ENCODE measurements at regions not wholly inside any gene's neighbourhood (a gene's known extent, or its start where the extent isn't known, plus 50 kb on each side); places are given as distances from the start of the nearest gene placed in this dataset.

GRCh38 chr10:108791794-108792474 lies 1131.4 kb downstream of the XPNPEP1 start:
- TF ChIP-seq NFIC (IDR thresholded peaks at IDR 0.05) (no peak), USF1 (IDR thresholded peaks at IDR 0.05) (no peak), CEBPB (IDR thresholded peaks at IDR 0.05) (no peak), MAX (IDR thresholded peaks at IDR 0.05) (no peak), CREB1 (IDR thresholded peaks at IDR 0.05; ENCODE audit: low read depth) (no peak), EGR1 (IDR thresholded peaks at IDR 0.05) (no peak)

DNA sequence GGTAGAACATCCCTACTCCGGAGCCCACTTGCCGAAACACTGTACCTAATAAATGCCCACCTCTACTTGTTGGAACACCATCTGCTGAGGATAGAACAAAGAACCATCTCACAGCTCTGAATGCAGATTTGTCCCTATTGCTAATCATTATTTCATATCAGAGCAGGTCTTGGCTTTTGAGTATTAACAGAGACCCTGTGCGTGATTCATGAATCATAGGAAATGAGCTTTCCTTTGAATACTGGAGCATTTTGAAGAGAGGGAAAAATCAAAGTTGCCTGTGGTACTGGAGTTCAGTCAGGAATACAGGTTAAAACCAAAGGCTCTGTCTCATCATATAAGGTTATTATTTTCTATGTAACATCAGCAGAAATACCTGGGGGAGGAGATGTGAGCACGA lies 1132.3 kb downstream of the XPNPEP1 start:
- no peak for TF ChIP-seq FOXM1 (IDR thresholded peaks at IDR 0.05; ENCODE audit: borderline replicate concordance, low read depth)
- no peak for TF ChIP-seq ZBTB7A (IDR thresholded peaks at IDR 0.05; ENCODE audit: low read depth)
- no peak for TF ChIP-seq REST (IDR thresholded peaks at IDR 0.05; ENCODE audit: low read depth)
- TF ChIP-seq RAD21 (IDR thresholded peaks at IDR 0.05; ENCODE audit: low read depth), result no peak
- no peak for TF ChIP-seq CREB1 (IDR thresholded peaks at IDR 0.05; ENCODE audit: low read depth)

DNA sequence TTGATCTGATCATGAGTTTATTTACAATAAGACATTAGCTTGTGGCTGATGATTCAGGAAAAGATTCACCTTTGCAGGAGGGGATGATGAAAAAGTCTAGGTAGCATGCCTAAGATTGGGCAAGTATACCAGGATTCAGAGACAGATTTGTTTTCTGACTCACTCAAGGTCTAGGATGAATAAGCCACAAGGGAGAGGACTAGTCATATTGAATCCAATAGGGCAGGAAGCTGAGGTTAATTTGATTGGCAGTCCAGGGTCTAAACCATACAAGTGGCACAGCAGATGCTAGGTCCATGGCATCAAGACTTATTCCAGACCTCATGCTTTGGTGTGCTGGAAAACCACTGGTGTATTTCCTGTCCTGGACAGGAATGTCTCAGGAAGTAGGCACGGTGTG lies 1133.4 kb downstream of the XPNPEP1 start:
- no peak for TF ChIP-seq EGR1 (IDR thresholded peaks at IDR 0.05)
- TF ChIP-seq CREB1 (IDR thresholded peaks at IDR 0.05; ENCODE audit: low read depth), result no peak
- no peak for TF ChIP-seq NFIC (IDR thresholded peaks at IDR 0.05)
- no peak for TF ChIP-seq YY1 (IDR thresholded peaks at IDR 0.05; ENCODE audit: low read depth)
- TF ChIP-seq REST (IDR thresholded peaks at IDR 0.05; ENCODE audit: low read depth), result no peak
- no peak for TF ChIP-seq TCF12 (IDR thresholded peaks at IDR 0.05; ENCODE audit: low read depth)
- no peak for TF ChIP-seq FOXM1 (IDR thresholded peaks at IDR 0.05; ENCODE audit: borderline replicate concordance, low read depth)
- TF ChIP-seq TEAD4 (IDR thresholded peaks at IDR 0.05), result no peak
- no peak for TF ChIP-seq RAD21 (IDR thresholded peaks at IDR 0.05; ENCODE audit: low read depth)
- TF ChIP-seq TAF1 (IDR thresholded peaks at IDR 0.05; ENCODE audit: low read depth), result no peak
- TF ChIP-seq ZBTB7A (IDR thresholded peaks at IDR 0.05; ENCODE audit: low read depth), result no peak
- no peak for TF ChIP-seq USF1 (IDR thresholded peaks at IDR 0.05)
- no peak for TF ChIP-seq CEBPB (IDR thresholded peaks at IDR 0.05)
- no peak for TF ChIP-seq MAX (IDR thresholded peaks at IDR 0.05)
- TF ChIP-seq EP300 (IDR thresholded peaks at IDR 0.05; ENCODE audit: borderline replicate concordance), result no peak

- no peak for TF ChIP-seq CREB1 (IDR thresholded peaks at IDR 0.05; ENCODE audit: low read depth)
- TF ChIP-seq USF1 (IDR thresholded peaks at IDR 0.05), result no peak
- TF ChIP-seq NFIC (IDR thresholded peaks at IDR 0.05), result no peak
- no peak for TF ChIP-seq MAX (IDR thresholded peaks at IDR 0.05)
- TF ChIP-seq RAD21 (IDR thresholded peaks at IDR 0.05; ENCODE audit: low read depth), result no peak
- no peak for TF ChIP-seq EGR1 (IDR thresholded peaks at IDR 0.05)
- TF ChIP-seq EP300 (IDR thresholded peaks at IDR 0.05; ENCODE audit: borderline replicate concordance), result no peak
- TF ChIP-seq YY1 (IDR thresholded peaks at IDR 0.05; ENCODE audit: low read depth), result no peak
- TF ChIP-seq REST (IDR thresholded peaks at IDR 0.05; ENCODE audit: low read depth), result no peak
- TF ChIP-seq FOXM1 (IDR thresholded peaks at IDR 0.05; ENCODE audit: borderline replicate concordance, low read depth), result no peak
- no peak for TF ChIP-seq TCF12 (IDR thresholded peaks at IDR 0.05; ENCODE audit: low read depth)
- no peak for TF ChIP-seq TAF1 (IDR thresholded peaks at IDR 0.05; ENCODE audit: low read depth)
- no peak for TF ChIP-seq TEAD4 (IDR thresholded peaks at IDR 0.05)
- TF ChIP-seq CEBPB (IDR thresholded peaks at IDR 0.05), result no peak
- no peak for TF ChIP-seq ZBTB7A (IDR thresholded peaks at IDR 0.05; ENCODE audit: low read depth)
Observed at GRCh38 chr10:108789336-108789735, 1134.0 kb downstream of the XPNPEP1 start.

All from Ishikawa (cell line).